ENCODE measurements at regions not wholly inside any gene's neighbourhood (a gene's known extent, or its start where the extent isn't known, plus 50 kb on each side); places are given as distances from the start of the nearest gene placed in this dataset.

DNA sequence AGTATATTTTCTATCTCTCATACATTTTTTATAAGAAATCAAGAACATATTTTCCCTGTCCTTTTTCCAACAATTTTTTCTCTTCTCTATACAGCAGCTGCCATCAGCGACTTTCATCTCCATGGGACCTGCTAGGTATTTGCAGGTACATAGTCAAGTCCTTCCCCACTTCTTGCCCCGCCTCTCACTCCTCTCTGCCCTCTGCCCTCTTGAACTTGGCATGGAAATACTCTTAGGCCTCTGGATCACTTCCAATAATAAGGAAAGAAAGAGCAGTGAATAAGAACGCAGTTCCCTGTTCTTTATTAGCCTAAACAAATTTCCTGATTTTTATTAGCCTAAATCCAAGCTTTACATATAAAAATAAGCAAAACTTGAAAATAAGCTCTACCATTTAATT lies 353.1 kb downstream of the SEC23A start:
- Histone ChIP-seq H3K36me3 (ENCODE audit: control insufficient read depth in 2 of 4, insufficient read depth in 4 of 4, low read length in 3 of 4) (no peaks in the 10 kb centered on the region), H3K23me2 (ENCODE audit: low read depth, low read length) (no peaks in the 10 kb centered on the region)

More for the DNA sequence above, 353.1 kb downstream of the SEC23A start:
- no peak overlapping the region for H2BK20ac ChIP-seq (ENCODE audit: low read length)
- no peak overlapping the region for H3K4me3 ChIP-seq (ENCODE audit: extremely low read depth in 1 of 4, insufficient read depth in 2 of 4, low read depth in 3 of 4, low read length in 4 of 4)
- no peak overlapping the region for H3K18ac ChIP-seq (ENCODE audit: extremely low read depth, low read length)
- no peak overlapping the region for H2AK5ac ChIP-seq (ENCODE audit: low read depth, low read length)
- H3K9me3 ChIP-seq (ENCODE audit: insufficient read depth in 2 of 2, low read depth in 1 of 2, low read length in 1 of 2), result no peaks in the 10 kb centered on the region
- no peak overlapping the region for H2BK120ac ChIP-seq (replicated peaks; ENCODE audit: low read depth, low read length)
- peaks cover 0 to 2% of the 10 kb centered on the region in 2 experiments for H4K20me1 ChIP-seq (replicated peaks in 1 of 2; ENCODE audit: control insufficient read depth in 1 of 2, insufficient read depth in 2 of 2, low read length in 2 of 2)
- DNase-seq (ENCODE audit: low read depth in 1 of 2, low spot score in 2 of 2), result no peak
- H3K4ac ChIP-seq (replicated peaks; ENCODE audit: insufficient read length, low read depth, low read length), result no peak overlapping the region
- no peak overlapping the region for H2AFZ ChIP-seq (ENCODE audit: low read length)
- no peak overlapping the region for H4K5ac ChIP-seq (ENCODE audit: insufficient read length, low read depth, low read length)
- no peak overlapping the region for H3K27ac ChIP-seq (ENCODE audit: low read depth, low read length)
- no peak overlapping the region for H3K14ac ChIP-seq (ENCODE audit: insufficient read length)
- TF ChIP-seq ZNF274 (IDR thresholded peaks at IDR 0.05; ENCODE audit: borderline replicate concordance, extremely low read depth, low read length), result no peak
- no peak for TF ChIP-seq TAF7 (optimal IDR thresholded peaks at IDR 0.05; ENCODE audit: borderline replicate concordance, low read depth, low read length)
- TF ChIP-seq, protein P1, sequence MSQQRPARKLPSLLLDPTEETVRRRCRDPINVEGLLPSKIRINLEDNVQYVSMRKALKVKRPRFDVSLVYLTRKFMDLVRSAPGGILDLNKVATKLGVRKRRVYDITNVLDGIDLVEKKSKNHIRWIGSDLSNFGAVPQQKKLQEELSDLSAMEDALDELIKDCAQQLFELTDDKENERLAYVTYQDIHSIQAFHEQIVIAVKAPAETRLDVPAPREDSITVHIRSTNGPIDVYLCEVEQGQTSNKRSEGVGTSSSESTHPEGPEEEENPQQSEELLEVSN (IDR thresholded peaks at IDR 0.05), result no peak
- TF ChIP-seq, protein P2, sequence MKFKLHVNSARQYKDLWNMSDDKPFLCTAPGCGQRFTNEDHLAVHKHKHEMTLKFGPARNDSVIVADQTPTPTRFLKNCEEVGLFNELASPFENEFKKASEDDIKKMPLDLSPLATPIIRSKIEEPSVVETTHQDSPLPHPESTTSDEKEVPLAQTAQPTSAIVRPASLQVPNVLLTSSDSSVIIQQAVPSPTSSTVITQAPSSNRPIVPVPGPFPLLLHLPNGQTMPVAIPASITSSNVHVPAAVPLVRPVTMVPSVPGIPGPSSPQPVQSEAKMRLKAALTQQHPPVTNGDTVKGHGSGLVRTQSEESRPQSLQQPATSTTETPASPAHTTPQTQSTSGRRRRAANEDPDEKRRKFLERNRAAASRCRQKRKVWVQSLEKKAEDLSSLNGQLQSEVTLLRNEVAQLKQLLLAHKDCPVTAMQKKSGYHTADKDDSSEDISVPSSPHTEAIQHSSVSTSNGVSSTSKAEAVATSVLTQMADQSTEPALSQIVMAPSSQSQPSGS (IDR thresholded peaks at IDR 0.05; ENCODE audit: low read length), result no peak
- no peak for TF ChIP-seq POU5F1 (IDR thresholded peaks at IDR 0.05; ENCODE audit: low read depth, low read length)
- TF ChIP-seq RXRA (IDR thresholded peaks at IDR 0.05; ENCODE audit: insufficient read depth, low read depth, low read length), result no peak
- TF ChIP-seq EGR1 (IDR thresholded peaks at IDR 0.05; ENCODE audit: borderline replicate concordance, low read depth, low read length), result no peak
- TF ChIP-seq, protein P3, sequence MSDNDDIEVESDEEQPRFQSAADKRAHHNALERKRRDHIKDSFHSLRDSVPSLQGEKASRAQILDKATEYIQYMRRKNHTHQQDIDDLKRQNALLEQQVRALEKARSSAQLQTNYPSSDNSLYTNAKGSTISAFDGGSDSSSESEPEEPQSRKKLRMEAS (IDR thresholded peaks at IDR 0.05), result no peak
- H3K4me1 ChIP-seq (replicated peaks in 1 of 4; ENCODE audit: control insufficient read depth in 3 of 4, insufficient read depth in 4 of 4, low read length in 3 of 4), result no peaks in the 10 kb centered on the region
- H3K23ac ChIP-seq (ENCODE audit: insufficient read length), result no peak overlapping the region
- H3K79me2 ChIP-seq (ENCODE audit: control insufficient read depth in 1 of 2, insufficient read depth in 2 of 2, low read length in 2 of 2), result no peaks in the 10 kb centered on the region
- H2BK12ac ChIP-seq (ENCODE audit: low read depth, low read length), result no peak overlapping the region
- no peak overlapping the region for H2BK5ac ChIP-seq (ENCODE audit: low read depth, low read length)
- FAIRE-seq, result no peak
- POLR2A ChIA-PET (ENCODE audit: partially characterized antibody), result no interaction called here
- H3K27me3 ChIP-seq (replicated peaks in 1 of 4; ENCODE audit: control insufficient read depth in 3 of 4, extremely low read depth in 1 of 4, insufficient read depth in 3 of 4, low read length in 3 of 4), result no peaks in the 10 kb centered on the region
- 88% methylated on average over 3 of the region's 3 CpGs; no CpG with 5 or more reads in 1 of the 2 experiments for WGBS, 2 experiments (ENCODE audit: extremely low coverage in 1 of 2, insufficient coverage in 1 of 2, insufficient read length in 1 of 2, insufficient replicate concordance in 2 of 2, low coverage in 1 of 2, low lambda C conversion rate in 2 of 2, missing lambda C conversion rate in 1 of 2)
- no peak overlapping the region for H4K91ac ChIP-seq (replicated peaks; ENCODE audit: insufficient read length, low read length)
- no peak overlapping the region for H2BK15ac ChIP-seq (ENCODE audit: low read length)
- H3K79me1 ChIP-seq (ENCODE audit: low read depth, low read length), result no peaks in the 10 kb centered on the region
- CTCF ChIA-PET (ENCODE audit: partially characterized antibody), result no interaction called here
- no peak overlapping the region for H3K9ac ChIP-seq (replicated peaks in 1 of 4; ENCODE audit: extremely low read depth in 1 of 4, low read depth in 3 of 4, low read length in 3 of 4)
- H3K4me2 ChIP-seq (ENCODE audit: insufficient read depth in 1 of 2, low read depth in 2 of 2, low read length in 2 of 2), result no peak overlapping the region
- no peak overlapping the region for H4K8ac ChIP-seq (ENCODE audit: extremely low read depth, insufficient read depth, low read length)
- no peak overlapping the region for H3K56ac ChIP-seq (replicated peaks; ENCODE audit: insufficient read length, low read depth, low read length)

Measured in H1 (cell line).